ENCODE measurements at regions not wholly inside any gene's neighbourhood (a gene's known extent, or its start where the extent isn't known, plus 50 kb on each side); places are given as distances from the start of the nearest gene placed in this dataset.

DNA sequence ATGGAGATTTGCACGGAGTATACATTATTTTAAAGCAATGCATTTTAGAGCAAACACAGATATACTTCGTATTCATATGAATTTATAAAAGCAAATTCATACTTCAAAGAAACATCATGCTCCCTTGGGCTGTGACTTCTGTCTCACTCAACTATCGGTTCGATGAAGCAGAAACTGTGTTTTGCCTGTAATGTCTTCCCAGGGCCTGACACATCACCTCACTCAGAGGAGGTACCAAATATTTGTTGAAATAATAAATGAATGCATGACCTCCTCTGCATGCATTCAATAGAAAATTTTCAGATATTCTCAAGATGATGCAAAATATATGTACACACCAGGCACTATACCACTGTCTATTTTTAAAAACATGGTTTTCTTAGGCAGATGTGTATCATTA lies 432.7 kb downstream of the EFNB2 start:
- no peaks in the 10 kb centered on the region for H4K20me1 ChIP-seq (ENCODE audit: insufficient read depth)
- no peak overlapping the region for H3K4me3 ChIP-seq (IDR thresholded peaks at IDR 0.05; ENCODE audit: insufficient read depth, low read depth, low read length)
- H3K4me1 ChIP-seq (ENCODE audit: low read depth, poor library complexity, severe bottlenecking) = no peaks in the 10 kb centered on the region
- H3K36me3 ChIP-seq (ENCODE audit: insufficient read depth) = no peaks in the 10 kb centered on the region
- no peaks in the 10 kb centered on the region for H3K27me3 ChIP-seq (ENCODE audit: insufficient read depth, low read depth)
- H3K27ac ChIP-seq = no peak overlapping the region
- H3K4me2 ChIP-seq = no peak overlapping the region
- no peak overlapping the region for H2AFZ ChIP-seq (ENCODE audit: low read depth)
- TF ChIP-seq, protein P1, sequence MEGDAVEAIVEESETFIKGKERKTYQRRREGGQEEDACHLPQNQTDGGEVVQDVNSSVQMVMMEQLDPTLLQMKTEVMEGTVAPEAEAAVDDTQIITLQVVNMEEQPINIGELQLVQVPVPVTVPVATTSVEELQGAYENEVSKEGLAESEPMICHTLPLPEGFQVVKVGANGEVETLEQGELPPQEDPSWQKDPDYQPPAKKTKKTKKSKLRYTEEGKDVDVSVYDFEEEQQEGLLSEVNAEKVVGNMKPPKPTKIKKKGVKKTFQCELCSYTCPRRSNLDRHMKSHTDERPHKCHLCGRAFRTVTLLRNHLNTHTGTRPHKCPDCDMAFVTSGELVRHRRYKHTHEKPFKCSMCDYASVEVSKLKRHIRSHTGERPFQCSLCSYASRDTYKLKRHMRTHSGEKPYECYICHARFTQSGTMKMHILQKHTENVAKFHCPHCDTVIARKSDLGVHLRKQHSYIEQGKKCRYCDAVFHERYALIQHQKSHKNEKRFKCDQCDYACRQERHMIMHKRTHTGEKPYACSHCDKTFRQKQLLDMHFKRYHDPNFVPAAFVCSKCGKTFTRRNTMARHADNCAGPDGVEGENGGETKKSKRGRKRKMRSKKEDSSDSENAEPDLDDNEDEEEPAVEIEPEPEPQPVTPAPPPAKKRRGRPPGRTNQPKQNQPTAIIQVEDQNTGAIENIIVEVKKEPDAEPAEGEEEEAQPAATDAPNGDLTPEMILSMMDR (conservative IDR thresholded peaks at IDR 0.05; ENCODE audit: low read depth, low read length) = no peak
- H3K79me2 ChIP-seq (ENCODE audit: insufficient read depth, low read depth) = no peaks in the 10 kb centered on the region
- no peak overlapping the region for H3K9ac ChIP-seq

DNA sequence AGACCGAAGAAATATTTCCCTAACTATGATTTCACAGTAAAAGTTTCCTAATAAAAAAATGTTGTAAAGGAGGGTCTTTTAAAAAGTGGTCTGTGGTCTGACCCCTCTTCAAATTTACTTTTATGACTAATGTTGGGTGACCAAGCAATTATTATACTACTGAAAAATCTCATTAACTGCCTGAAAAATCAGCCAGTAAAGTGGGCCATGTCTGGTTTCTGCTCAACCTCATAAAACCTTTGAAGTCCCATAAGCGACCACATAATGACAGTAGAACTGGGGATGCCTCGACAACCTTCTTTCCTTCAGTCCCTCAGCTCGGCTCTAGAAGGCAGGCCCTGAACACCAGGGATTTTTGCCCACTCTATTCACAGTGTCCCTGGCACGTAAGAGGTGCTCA lies 434.3 kb downstream of the EFNB2 start:
- H3K9ac ChIP-seq = no peak overlapping the region
- no peak overlapping the region for H3K27ac ChIP-seq
- H3K36me3 ChIP-seq (ENCODE audit: insufficient read depth) = no peaks in the 10 kb centered on the region
- no peaks in the 10 kb centered on the region for H3K79me2 ChIP-seq (ENCODE audit: insufficient read depth, low read depth)
- TF ChIP-seq, protein P1 (conservative IDR thresholded peaks at IDR 0.05; ENCODE audit: low read depth, low read length) = no peak
- no peak overlapping the region for H2AFZ ChIP-seq (ENCODE audit: low read depth)
- H3K4me3 ChIP-seq (IDR thresholded peaks at IDR 0.05; ENCODE audit: insufficient read depth, low read depth, low read length) = no peak overlapping the region
- H3K27me3 ChIP-seq (ENCODE audit: insufficient read depth, low read depth) = no peaks in the 10 kb centered on the region
- no peak overlapping the region for H3K4me2 ChIP-seq
- no peaks in the 10 kb centered on the region for H3K4me1 ChIP-seq (ENCODE audit: low read depth, poor library complexity, severe bottlenecking)
- H4K20me1 ChIP-seq (ENCODE audit: insufficient read depth) = no peaks in the 10 kb centered on the region

DNA sequence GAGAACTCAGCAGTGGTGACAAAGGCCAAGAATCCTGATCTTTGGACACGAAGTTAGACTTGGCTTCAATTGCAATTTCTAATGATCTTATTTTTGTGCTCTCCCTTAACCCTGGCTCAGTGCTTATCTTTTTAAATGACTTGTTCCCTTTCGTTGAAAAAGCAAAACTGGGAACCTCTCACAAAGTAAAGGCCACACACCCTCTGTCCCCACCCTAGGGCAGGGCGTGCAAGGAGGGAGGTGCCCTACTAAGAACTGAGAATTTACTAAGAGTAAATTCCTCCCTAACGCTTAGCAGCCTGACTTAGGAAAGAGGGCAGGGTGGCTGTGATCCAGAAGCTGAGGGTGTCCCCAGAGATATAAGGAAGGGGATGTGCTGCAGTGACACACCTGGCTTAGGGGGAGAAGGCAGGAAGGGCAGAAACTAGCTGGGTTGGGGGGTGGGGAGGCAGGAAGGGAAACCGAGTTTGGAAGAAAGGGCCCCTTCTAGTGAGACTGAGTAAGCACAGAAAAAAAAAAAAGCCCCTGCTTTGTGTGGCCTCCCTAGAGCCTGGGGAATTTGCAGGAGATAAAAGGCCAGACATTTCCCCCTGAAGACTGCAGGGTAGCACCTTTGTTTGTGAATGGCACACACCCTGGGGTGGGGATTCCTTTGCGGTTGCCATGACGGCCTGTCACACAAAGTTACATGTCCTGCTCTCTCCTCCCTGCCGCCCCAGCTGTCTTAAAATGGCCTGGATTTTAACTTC lies 435.1 kb downstream of the EFNB2 start:
- Histone ChIP-seq H3K4me1 (ENCODE audit: low read depth, poor library complexity, severe bottlenecking) (no peaks in the 10 kb centered on the region), H3K4me3 (IDR thresholded peaks at IDR 0.05; ENCODE audit: insufficient read depth, low read depth, low read length) (no peak overlapping the region), H3K4me2 (no peak overlapping the region), H2AFZ (ENCODE audit: low read depth) (no peak overlapping the region), H3K36me3 (ENCODE audit: insufficient read depth) (no peaks in the 10 kb centered on the region), H3K27me3 (ENCODE audit: insufficient read depth, low read depth) (no peaks in the 10 kb centered on the region), H3K27ac (no peak overlapping the region), H3K79me2 (ENCODE audit: insufficient read depth, low read depth) (no peaks in the 10 kb centered on the region), H3K9ac (no peak overlapping the region), H4K20me1 (ENCODE audit: insufficient read depth) (no peaks in the 10 kb centered on the region)
- TF ChIP-seq, protein P1 (conservative IDR thresholded peaks at IDR 0.05; ENCODE audit: low read depth, low read length) = no peak

DNA sequence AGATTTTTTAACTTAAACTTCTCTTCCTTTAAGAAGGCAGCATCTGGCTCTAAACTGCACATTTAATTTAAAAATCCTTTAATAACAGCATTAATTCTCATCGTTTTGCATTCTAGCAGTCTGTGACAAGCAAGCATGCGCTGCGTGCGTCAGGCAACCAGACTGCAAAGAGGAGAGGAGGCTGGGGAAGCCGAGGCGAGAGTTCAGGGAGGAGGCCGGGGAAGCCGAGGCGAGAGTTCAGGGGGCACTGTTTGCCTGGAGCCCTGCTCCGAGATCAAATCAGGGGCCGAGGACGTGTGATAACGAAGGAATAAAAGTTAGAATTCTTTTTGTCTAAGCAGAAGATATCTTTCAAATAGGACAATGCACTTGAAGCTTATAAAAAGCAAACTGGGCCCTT lies 435.7 kb downstream of the EFNB2 start:
- Histone ChIP-seq H2AFZ (ENCODE audit: low read depth) (no peak overlapping the region), H3K27ac (no peak overlapping the region), H3K4me2 (no peak overlapping the region), H3K4me3 (IDR thresholded peaks at IDR 0.05; ENCODE audit: insufficient read depth, low read depth, low read length) (no peak overlapping the region), H3K27me3 (ENCODE audit: insufficient read depth, low read depth) (no peaks in the 10 kb centered on the region), H4K20me1 (ENCODE audit: insufficient read depth) (no peaks in the 10 kb centered on the region), H3K79me2 (ENCODE audit: insufficient read depth, low read depth) (no peaks in the 10 kb centered on the region), H3K4me1 (ENCODE audit: low read depth, poor library complexity, severe bottlenecking) (no peaks in the 10 kb centered on the region), H3K36me3 (ENCODE audit: insufficient read depth) (no peaks in the 10 kb centered on the region), H3K9ac (no peak overlapping the region)
- TF ChIP-seq, protein P1 (conservative IDR thresholded peaks at IDR 0.05; ENCODE audit: low read depth, low read length) = no peak

Measured in KMS-11 (cell line).